Hematopoietic multipotent progenitor cell (in vitro differentiated cells): ENCODE measurements at regions not wholly inside any gene's neighbourhood (a gene's known extent, or its start where the extent isn't known, plus 50 kb on each side); places are given as distances from the start of the nearest gene placed in this dataset.

Experiments
- DNase-seq, 3 donors: peaks; one replicate each; pipeline ENCODE4 v3.0.0-alpha.2; 2011 to 2015; ENCODE audit warnings: low read depth in 2 of 3, low spot score in 2 of 3

GRCh38 chr12:90333939-90334338 is 621.0 kb downstream of the CCER1 start:
- no peak for DNase-seq

GRCh38 chr12:90333424-90333823 is 621.6 kb downstream of the CCER1 start:
- DNase-seq, result no peak

- no peak for DNase-seq
These were observed 623.2 kb downstream of the CCER1 start for GRCh38 chr12:90331821-90332220.

- DNase-seq, result no peak
These were observed 622.6 kb upstream of the ATP2B1 start for GRCh38 chr12:90331262-90331661.

GRCh38 chr12:90327793-90328743 is 619.4 kb upstream of the ATP2B1 start:
- DNase-seq, result no peak

- no peak for DNase-seq
These were observed 614.6 kb upstream of the ATP2B1 start for GRCh38 chr12:90323217-90323616.

- DNase-seq, result no peak
These were observed 613.4 kb upstream of the ATP2B1 start for GRCh38 chr12:90322006-90322405.

- no peak for DNase-seq
These were observed 612.7 kb upstream of the ATP2B1 start for GRCh38 chr12:90321369-90321768.

GRCh38 chr12:90311561-90311960 is 602.9 kb upstream of the ATP2B1 start:
- no peak for DNase-seq

- DNase-seq, result no peak
These were observed 596.7 kb upstream of the ATP2B1 start for GRCh38 chr12:90305379-90305778.

GRCh38 chr12:90304231-90304630 is 595.6 kb upstream of the ATP2B1 start:
- no peak for DNase-seq

GRCh38 chr12:90303771-90304170 is 595.1 kb upstream of the ATP2B1 start:
- DNase-seq, result no peak

GRCh38 chr12:90301561-90302133 is 593.0 kb upstream of the ATP2B1 start:
- DNase-seq, result no peak

- DNase-seq, result no peak
These were observed 592.5 kb upstream of the ATP2B1 start for GRCh38 chr12:90301095-90301494.

- no peak for DNase-seq
These were observed 591.0 kb upstream of the ATP2B1 start for GRCh38 chr12:90299666-90300065.

GRCh38 chr12:90299121-90299520 is 590.5 kb upstream of the ATP2B1 start:
- DNase-seq, result peak in 1 of 3 donors; percentile 23

- DNase-seq, result no peak
These were observed 589.8 kb upstream of the ATP2B1 start for GRCh38 chr12:90298289-90298948.

GRCh38 chr12:90295858-90296257 is 587.2 kb upstream of the ATP2B1 start:
- DNase-seq, result no peak

- DNase-seq, result no peak
These were observed 583.5 kb upstream of the ATP2B1 start for GRCh38 chr12:90292183-90292582.

GRCh38 chr12:90290980-90291975 is 582.6 kb upstream of the ATP2B1 start:
- DNase-seq, result no peak
